ENCODE measurements at regions not wholly inside any gene's neighbourhood (a gene's known extent, or its start where the extent isn't known, plus 50 kb on each side); places are given as distances from the start of the nearest gene placed in this dataset.

DNA sequence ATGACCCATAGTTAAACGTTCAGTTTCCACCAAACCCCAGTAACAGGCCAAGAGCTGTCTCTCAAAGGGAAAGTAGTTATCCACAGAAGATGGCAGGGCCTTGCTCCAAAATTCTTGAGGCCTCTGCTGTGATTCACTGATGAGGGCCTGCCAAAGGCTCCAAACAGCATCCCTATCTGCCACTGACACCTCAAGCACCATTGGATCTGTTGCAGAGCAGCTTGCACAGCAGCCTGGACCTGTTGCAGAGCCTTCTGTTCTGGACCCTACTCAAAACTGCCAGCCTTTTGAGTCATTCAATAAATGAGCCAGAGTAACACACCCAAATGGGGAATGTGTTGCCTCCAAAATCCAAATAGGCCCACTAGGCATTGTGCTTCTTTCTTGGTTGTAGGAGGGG is 741.5 kb upstream of the RGMB start:
- TF ChIP-seq, protein P1, sequence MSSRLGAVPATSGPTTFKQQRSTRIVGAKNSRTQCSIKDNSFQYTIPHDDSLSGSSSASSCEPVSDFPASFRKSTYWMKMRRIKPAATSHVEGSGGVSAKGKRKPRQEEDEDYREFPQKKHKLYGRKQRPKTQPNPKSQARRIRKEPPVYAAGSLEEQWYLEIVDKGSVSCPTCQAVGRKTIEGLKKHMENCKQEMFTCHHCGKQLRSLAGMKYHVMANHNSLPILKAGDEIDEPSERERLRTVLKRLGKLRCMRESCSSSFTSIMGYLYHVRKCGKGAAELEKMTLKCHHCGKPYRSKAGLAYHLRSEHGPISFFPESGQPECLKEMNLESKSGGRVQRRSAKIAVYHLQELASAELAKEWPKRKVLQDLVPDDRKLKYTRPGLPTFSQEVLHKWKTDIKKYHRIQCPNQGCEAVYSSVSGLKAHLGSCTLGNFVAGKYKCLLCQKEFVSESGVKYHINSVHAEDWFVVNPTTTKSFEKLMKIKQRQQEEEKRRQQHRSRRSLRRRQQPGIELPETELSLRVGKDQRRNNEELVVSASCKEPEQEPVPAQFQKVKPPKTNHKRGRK (CRISPR knock-in tag; IDR thresholded peaks at IDR 0.05; ENCODE audit: borderline replicate concordance): no peak
- TF ChIP-seq ETV6 (CRISPR knock-in tag; IDR thresholded peaks at IDR 0.05): no peak
- no peak for TF ChIP-seq ATF1 (CRISPR knock-in tag; IDR thresholded peaks at IDR 0.05)
- TF ChIP-seq, protein P2, sequence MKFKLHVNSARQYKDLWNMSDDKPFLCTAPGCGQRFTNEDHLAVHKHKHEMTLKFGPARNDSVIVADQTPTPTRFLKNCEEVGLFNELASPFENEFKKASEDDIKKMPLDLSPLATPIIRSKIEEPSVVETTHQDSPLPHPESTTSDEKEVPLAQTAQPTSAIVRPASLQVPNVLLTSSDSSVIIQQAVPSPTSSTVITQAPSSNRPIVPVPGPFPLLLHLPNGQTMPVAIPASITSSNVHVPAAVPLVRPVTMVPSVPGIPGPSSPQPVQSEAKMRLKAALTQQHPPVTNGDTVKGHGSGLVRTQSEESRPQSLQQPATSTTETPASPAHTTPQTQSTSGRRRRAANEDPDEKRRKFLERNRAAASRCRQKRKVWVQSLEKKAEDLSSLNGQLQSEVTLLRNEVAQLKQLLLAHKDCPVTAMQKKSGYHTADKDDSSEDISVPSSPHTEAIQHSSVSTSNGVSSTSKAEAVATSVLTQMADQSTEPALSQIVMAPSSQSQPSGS (CRISPR knock-in tag; IDR thresholded peaks at IDR 0.05; ENCODE audit: borderline replicate concordance, low read depth): no peak
- TF ChIP-seq, protein P3, sequence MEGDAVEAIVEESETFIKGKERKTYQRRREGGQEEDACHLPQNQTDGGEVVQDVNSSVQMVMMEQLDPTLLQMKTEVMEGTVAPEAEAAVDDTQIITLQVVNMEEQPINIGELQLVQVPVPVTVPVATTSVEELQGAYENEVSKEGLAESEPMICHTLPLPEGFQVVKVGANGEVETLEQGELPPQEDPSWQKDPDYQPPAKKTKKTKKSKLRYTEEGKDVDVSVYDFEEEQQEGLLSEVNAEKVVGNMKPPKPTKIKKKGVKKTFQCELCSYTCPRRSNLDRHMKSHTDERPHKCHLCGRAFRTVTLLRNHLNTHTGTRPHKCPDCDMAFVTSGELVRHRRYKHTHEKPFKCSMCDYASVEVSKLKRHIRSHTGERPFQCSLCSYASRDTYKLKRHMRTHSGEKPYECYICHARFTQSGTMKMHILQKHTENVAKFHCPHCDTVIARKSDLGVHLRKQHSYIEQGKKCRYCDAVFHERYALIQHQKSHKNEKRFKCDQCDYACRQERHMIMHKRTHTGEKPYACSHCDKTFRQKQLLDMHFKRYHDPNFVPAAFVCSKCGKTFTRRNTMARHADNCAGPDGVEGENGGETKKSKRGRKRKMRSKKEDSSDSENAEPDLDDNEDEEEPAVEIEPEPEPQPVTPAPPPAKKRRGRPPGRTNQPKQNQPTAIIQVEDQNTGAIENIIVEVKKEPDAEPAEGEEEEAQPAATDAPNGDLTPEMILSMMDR (IDR thresholded peaks at IDR 0.05): no peak
- TF ChIP-seq PRRX2 (CRISPR knock-in tag; IDR thresholded peaks at IDR 0.05): no peak

Measured in WTC11 (cell line).